DMS153 treated with DMSO at 0.1 percent for 48 hours (cell line): ENCODE measurements at regions not wholly inside any gene's neighbourhood (a gene's known extent, or its start where the extent isn't known, plus 50 kb on each side); places are given as distances from the start of the nearest gene placed in this dataset.

Experiments used
- DNase-seq: peaks from one replicate; lab custom pipeline; 2025; ENCODE audit not compliant: unreplicated experiment; lab: John Stamatoyannopoulos, UW

DNA sequence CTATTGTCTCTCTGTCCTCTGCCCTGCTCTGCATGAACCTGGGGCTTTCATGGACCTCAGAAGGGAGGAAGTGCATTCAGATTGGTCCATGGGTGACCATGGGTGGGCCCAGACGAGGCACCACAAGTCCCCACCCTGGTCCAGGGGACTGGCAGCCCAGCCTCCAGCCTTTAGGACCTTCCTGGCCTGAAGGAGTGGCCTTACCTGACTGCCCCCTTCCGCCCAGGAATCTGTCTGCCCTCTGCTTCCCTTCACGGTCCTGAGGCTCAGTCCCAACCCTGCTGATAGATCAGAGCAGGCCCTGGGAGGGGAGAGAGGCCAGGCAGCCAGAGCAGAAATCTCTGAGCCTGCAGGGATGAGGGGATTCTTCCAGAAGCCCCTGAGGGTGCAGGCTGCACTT lies 455.4 kb downstream of the PCDH18 start:
- DNase-seq, result no peak

- DNase-seq, result no peak
Observed at GRCh38 chr4:137075586-137075985, 456.7 kb downstream of the PCDH18 start.

DNA sequence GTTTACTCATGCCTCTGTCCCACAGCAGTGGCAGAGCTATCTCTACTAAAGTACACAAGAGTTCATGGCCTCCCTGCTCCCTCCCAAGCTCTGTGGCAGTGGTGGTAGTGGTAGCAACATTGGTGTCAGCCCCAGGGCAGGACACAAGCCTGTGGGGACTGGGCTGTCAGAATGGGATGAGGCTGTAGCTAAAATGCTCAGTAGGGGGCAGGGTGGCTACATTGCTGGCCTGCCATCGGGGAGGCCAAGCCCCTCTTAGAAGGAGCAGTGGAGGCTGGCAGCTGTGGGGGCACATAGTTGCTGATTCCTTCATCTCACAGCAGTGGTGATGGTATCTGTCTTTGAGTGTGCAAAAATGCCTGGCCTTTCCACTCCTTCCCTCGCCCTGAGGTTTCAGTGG lies 461.7 kb downstream of the PCDH18 start:
- no peak for DNase-seq

GRCh38 chr4:137069473-137069872 lies 462.8 kb downstream of the PCDH18 start:
- DNase-seq, result no peak

- DNase-seq, result no peak
Observed at GRCh38 chr4:137067735-137068134, 464.6 kb downstream of the PCDH18 start.

- DNase-seq, result no peak
Observed at GRCh38 chr4:137065311-137065710, 467.0 kb downstream of the PCDH18 start.

DNA sequence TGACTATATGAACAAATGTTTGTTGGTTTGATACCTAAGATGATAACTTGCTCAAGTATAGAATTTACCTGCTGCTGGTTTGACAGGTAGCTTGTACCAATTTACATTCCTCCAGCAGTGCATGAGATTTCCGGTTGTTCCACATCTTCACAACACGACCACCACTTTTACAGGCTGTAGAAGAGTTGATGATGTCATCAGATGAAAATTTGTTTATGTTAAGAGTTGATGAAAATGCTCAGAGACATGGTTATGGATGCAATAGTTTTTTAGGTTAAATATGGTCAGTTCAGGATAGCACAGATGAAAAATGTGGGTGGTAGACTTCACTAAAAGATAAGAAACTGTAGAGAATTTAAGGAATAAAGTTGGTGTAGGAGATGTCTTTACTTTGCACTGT lies 468.3 kb downstream of the PCDH18 start:
- no peak for DNase-seq

- DNase-seq, result no peak
Observed at GRCh38 chr4:137043184-137043583, 489.1 kb downstream of the PCDH18 start.

DNA sequence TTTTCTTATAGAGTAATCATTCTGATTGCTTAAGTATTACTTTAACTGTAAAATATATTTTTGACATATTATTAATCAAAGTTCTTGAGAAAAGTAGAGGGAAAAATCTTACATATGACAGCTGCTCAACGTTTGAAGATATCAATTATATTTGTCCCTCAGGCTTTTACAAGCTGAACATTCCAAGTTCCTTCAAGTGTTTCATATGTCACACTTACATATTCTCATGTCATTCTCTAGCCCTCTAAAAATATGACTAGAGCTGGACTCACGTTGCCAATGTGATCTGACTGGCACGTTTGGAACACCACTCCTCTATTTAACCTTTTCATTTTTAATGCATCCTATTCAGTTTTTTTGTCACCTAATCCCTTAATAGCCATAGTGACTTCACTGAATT lies 492.9 kb downstream of the PCDH18 start:
- DNase-seq, result no peak

GRCh38 chr4:137032222-137032621 lies 500.1 kb downstream of the PCDH18 start:
- DNase-seq, result peak; percentile 89

GRCh38 chr4:137029026-137029425 lies 503.3 kb downstream of the PCDH18 start:
- DNase-seq, result no peak

GRCh38 chr4:137025484-137026059 lies 506.7 kb downstream of the PCDH18 start:
- DNase-seq, result no peak

- peak; percentile 25 for DNase-seq
Observed at GRCh38 chr4:137015426-137016409, 516.6 kb downstream of the PCDH18 start.

- no peak for DNase-seq
Observed at GRCh38 chr4:137000432-137000831, 531.9 kb downstream of the PCDH18 start.

GRCh38 chr4:136992032-136992431 lies 540.3 kb downstream of the PCDH18 start:
- DNase-seq, result no peak

DNA sequence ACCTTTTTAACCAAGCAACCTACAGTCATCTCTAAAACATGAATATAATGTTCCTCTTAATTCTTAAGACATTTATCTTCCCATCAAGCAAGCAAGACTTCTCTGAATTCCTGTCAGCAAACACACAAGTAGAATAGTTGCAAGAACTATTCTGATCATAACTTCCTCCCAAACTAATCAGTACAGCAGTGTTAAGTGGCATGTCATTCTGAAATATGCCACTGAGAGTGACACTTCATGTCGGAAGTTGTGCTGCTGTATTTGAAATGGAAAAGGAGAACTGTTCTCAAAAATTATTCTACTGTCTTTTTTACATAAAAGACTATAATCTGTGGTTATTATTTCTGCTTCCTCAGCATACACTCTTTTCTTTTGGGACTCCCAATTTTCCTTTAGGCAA lies 546.6 kb downstream of the PCDH18 start:
- DNase-seq, result no peak

GRCh38 chr4:136967069-136967468 lies 565.2 kb downstream of the PCDH18 start:
- DNase-seq, result no peak

GRCh38 chr4:136965478-136965877 lies 566.8 kb downstream of the PCDH18 start:
- DNase-seq, result no peak

DNA sequence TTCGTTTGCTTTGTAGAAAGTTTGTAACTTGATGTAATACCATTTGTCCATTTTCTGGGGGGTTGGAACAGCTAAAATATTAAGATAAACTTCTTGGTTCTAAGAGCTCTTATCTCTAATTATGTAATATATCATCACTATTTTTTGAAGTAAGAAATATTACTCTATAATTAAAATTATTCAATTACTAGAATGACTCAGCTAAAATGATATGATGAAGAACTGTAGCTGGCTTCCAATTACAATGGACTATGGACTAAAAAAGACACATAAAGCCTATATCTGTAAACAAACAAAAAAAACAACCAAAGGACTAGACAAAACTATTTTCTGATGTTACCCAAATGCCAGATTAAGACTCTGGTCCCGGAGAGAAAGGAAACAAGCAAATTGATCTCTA lies 569.4 kb downstream of the PCDH18 start:
- DNase-seq, result no peak

DNA sequence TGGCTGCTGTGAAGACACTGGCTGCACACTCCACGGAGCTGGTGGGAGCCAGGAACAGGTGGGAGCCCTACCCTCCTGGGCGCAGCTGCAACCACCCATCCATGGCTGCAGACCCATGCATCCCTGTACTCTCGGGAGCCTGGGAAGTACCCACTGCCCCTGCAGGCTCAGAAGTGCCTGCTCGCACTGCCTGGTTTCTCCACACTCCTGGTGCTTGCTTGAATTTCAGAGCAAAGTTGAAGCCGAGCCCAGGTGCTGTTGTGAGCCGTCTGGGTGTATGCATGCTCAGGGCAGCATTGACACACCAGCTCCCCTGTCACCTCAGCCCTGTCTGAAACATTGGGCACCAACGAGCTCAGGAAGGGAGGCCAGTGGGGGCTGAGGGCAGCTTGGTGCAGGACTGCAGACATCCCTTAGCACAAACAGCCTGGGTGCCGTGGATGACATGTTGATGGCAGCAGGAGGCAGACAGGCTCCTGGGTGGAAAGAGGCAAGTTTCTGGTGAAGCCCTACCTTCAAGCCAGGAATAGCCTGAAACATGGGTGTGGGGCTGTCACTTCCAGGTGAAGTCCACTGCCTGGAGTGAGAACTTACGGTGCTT lies 585.9 kb downstream of the PCDH18 start:
- no peak for DNase-seq

DNA sequence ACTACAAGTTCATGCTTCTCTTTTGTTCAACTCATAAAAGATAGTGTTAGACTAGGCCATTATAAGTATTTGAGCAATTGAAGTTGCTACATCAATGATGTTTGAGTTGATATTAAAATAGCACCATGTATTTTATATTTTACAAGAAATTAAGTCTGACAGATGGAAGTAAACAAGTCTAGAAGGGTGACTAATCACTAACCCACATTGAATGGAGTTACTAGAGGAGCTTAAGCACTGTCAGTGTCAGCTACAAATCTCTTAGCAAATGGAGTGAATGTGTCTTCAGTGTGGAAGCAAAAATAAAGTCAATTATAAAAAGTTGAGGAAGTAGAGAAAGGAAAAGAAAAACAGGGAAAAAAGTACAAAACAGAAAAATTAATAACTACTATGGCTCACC lies 592.5 kb downstream of the PCDH18 start:
- DNase-seq, result no peak

DNA sequence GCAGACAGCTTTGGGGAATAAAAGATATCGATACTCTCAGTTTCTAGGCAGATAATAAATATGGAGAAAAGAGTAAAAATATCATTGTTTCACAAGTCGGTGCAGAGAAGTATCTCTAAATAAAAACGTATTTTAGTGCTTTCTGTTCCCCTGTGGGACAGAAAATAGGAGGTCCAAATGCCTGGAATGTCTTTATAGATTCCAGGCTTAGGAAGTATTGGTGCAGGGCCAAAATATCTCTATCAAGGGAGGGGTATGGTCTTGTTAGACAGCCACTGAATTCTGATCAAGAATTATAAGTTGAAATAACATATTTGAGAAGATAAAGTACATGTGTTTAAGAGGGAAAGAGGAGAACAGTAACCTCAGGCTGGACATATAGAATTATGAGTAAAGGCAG lies 596.4 kb downstream of the PCDH18 start:
- DNase-seq, result no peak
